IMR-90 (cell line): ENCODE measurements at regions not wholly inside any gene's neighbourhood (a gene's known extent, or its start where the extent isn't known, plus 50 kb on each side); places are given as distances from the start of the nearest gene placed in this dataset.

ENCODE experiments used
- ATAC-seq: fragments of 200-7000 bp; cut with Tn5 transposase; 2 replicates; pipeline ENCODE4 v1.9.1; 2020; ENCODE audit warnings: low read depth, mild to moderate bottlenecking, moderate library complexity
- BruUV-seq: library from RNA; stranded (reverse); fragments of 400-500 nt; replicated peaks from 2 replicates; lab custom pipeline; 2021; lab: Mats Ljungman, UMichigan
- CTCF ChIA-PET: fragments of 300-600 bp; formaldehyde crosslinking; extraction: SDS; loops from one replicate; lab custom pipeline; 2021; ENCODE audit warnings: antibody characterized with exemption; lab: Yijun Ruan, JAX
- POLR2A ChIA-PET: fragments of 300-600 bp; sonication (Branson Sonifier 250); formaldehyde crosslinking; loops from one replicate; lab custom pipeline; 2022; ENCODE audit warnings: antibody characterized with exemption; ENCODE audit not compliant: unreplicated experiment; lab: Charles Lee
- DNase-seq: peaks from one replicate; pipeline ENCODE4 v3.0.0; 2013
- H2AFZ ChIP-seq: replicated peaks from 2 replicates; pipeline ENCODE3; 2013; ENCODE audit warnings: low read length, mild to moderate bottlenecking; ENCODE audit not compliant: poor library complexity
- H2AK5ac ChIP-seq: 2 replicates; pipeline ENCODE4 v1.6.1; 2013; ENCODE audit warnings: low read depth, low read length, inconsistent platforms
- H2AK9ac ChIP-seq: replicated peaks from 2 replicates; pipeline ENCODE3; 2013; ENCODE audit warnings: mild to moderate bottlenecking, low read depth, low read length, moderate library complexity; ENCODE audit not compliant: poor library complexity
- H2BK120ac ChIP-seq: 2 replicates; pipeline ENCODE4 v1.6.1; 2013; ENCODE audit warnings: low read depth, low read length, inconsistent platforms
- H2BK15ac ChIP-seq: 3 replicates; pipeline ENCODE4 v1.6.1; 2013; ENCODE audit warnings: low read depth, low read length, inconsistent platforms
- H2BK20ac ChIP-seq: 2 replicates; pipeline ENCODE4 v1.6.1; 2013; ENCODE audit warnings: low read depth, mild to moderate bottlenecking, inconsistent platforms, low read length, moderate library complexity
- H2BK5ac ChIP-seq: 2 replicates; pipeline ENCODE4 v1.6.1; 2013; ENCODE audit warnings: mild to moderate bottlenecking, low read depth, low read length, inconsistent platforms; ENCODE audit not compliant: poor library complexity, severe bottlenecking
- H3K14ac ChIP-seq: replicated peaks from 2 replicates; pipeline ENCODE4 v1.6.1; 2013; ENCODE audit warnings: low read depth, low read length, inconsistent platforms
- H3K18ac ChIP-seq: 2 replicates; pipeline ENCODE4 v1.6.1; 2013; ENCODE audit warnings: low read depth, low read length, control low read depth
- H3K23ac ChIP-seq: 2 replicates; pipeline ENCODE4 v1.6.1; 2013; ENCODE audit warnings: low read depth, low read length, inconsistent platforms
- H3K27ac ChIP-seq: 2 replicates; pipeline ENCODE4 v1.5.1; 2013; ENCODE audit warnings: mild to moderate bottlenecking, control low read depth, low read length; ENCODE audit not compliant: insufficient read depth
- H3K27me3 ChIP-seq: 2 replicates; pipeline ENCODE4 v1.6.1; 2013; ENCODE audit warnings: low read length; ENCODE audit not compliant: control insufficient read depth, insufficient read depth
- H3K36me3 ChIP-seq: 2 replicates; pipeline ENCODE4 v1.6.1; 2013; ENCODE audit warnings: low read length, mixed read lengths; ENCODE audit not compliant: control insufficient read depth, insufficient read depth
- H3K4ac ChIP-seq: 2 replicates; pipeline ENCODE4 v1.6.1; 2013; ENCODE audit warnings: low read depth, low read length, inconsistent platforms
- H3K4me1 ChIP-seq: 2 replicates; pipeline ENCODE4 v1.6.1; 2013; ENCODE audit warnings: low read length, mixed read lengths; ENCODE audit not compliant: control insufficient read depth, insufficient read depth
- H3K4me2 ChIP-seq: 2 replicates; pipeline ENCODE4 v1.6.1; 2013; ENCODE audit warnings: low read depth, mild to moderate bottlenecking, control low read depth, low read length, moderate library complexity
- H3K4me3 ChIP-seq: 2 replicates; pipeline ENCODE4 v1.5.1; 2013; ENCODE audit warnings: low read depth, mild to moderate bottlenecking, control low read depth, low read length, moderate library complexity; ENCODE audit not compliant: insufficient read depth
- H3K56ac ChIP-seq: 2 replicates; pipeline ENCODE4 v1.6.1; 2013; ENCODE audit warnings: low read length, inconsistent platforms; ENCODE audit not compliant: insufficient read depth; ENCODE audit errors: extremely low read depth
- H3K79me1 ChIP-seq, 2 experiments: 2 replicates each; pipeline ENCODE4 v1.6.1; 2013; ENCODE audit warnings: low read length in 2 of 2, inconsistent platforms in 1 of 2, low read depth in 1 of 2
- H3K9ac ChIP-seq: 2 replicates; pipeline ENCODE4 v1.6.1; 2013; ENCODE audit warnings: low read depth, low read length, control low read depth
- H3K9me1 ChIP-seq: 2 replicates; pipeline ENCODE4 v1.6.1; 2013; ENCODE audit warnings: low read length, inconsistent platforms; ENCODE audit not compliant: insufficient read depth
- H3K9me3 ChIP-seq: 2 replicates; pipeline ENCODE4 v1.6.1; 2013; ENCODE audit warnings: low read length; ENCODE audit not compliant: control insufficient read depth, insufficient read depth
- H4K20me1 ChIP-seq: 2 replicates; pipeline ENCODE4 v1.6.1; 2013; ENCODE audit warnings: low read length, inconsistent platforms; ENCODE audit not compliant: insufficient read depth
- H4K5ac ChIP-seq: 2 replicates; pipeline ENCODE4 v1.6.1; 2013; ENCODE audit warnings: mild to moderate bottlenecking, low read depth, low read length, control low read depth
- H4K8ac ChIP-seq, 2 experiments: 2 replicates each; pipeline ENCODE4 v1.6.1; 2013; ENCODE audit warnings: low read depth in 2 of 2, low read length in 2 of 2, control low read depth in 1 of 2, inconsistent platforms in 1 of 2
- H4K91ac ChIP-seq: 2 replicates; pipeline ENCODE4 v1.6.1; 2013; ENCODE audit warnings: low read depth, low read length, inconsistent platforms; ENCODE audit not compliant: insufficient read depth
- BHLHE40 ChIP-seq: fragments of 150-350 bp; IDR thresholded peaks from 2 replicates; pipeline ENCODE4 v1.6.1; 2016; ENCODE audit warnings: mild to moderate bottlenecking, low read depth, low read length
- CEBPB ChIP-seq: IDR thresholded peaks from 2 replicates; pipeline ENCODE4 v1.6.1; 2012; ENCODE audit warnings: low read depth, low read length, improper control_type of control experiment
- CHD1 ChIP-seq: IDR thresholded peaks from 2 replicates; pipeline ENCODE4 v1.6.1; 2012; ENCODE audit warnings: low read depth, low read length, improper control_type of control experiment
- FOS ChIP-seq: fragments of 150-350 bp; IDR thresholded peaks from 2 replicates; pipeline ENCODE4 v1.6.1; 2016; ENCODE audit warnings: low read depth, low read length
- MAFK ChIP-seq: IDR thresholded peaks from 2 replicates; pipeline ENCODE4 v1.6.1; 2012; ENCODE audit warnings: low read depth, low read length, improper control_type of control experiment
- MAZ ChIP-seq: IDR thresholded peaks from 2 replicates; pipeline ENCODE4 v1.6.1; 2012; ENCODE audit warnings: low read depth, mild to moderate bottlenecking, low read length, improper control_type of control experiment, moderate library complexity, borderline replicate concordance
- MXI1 ChIP-seq: IDR thresholded peaks from 2 replicates; pipeline ENCODE4 v1.6.1; 2012; ENCODE audit warnings: low read depth, mild to moderate bottlenecking, low read length, moderate library complexity, borderline replicate concordance
- NFE2L2 ChIP-seq: fragments of 150-350 bp; IDR thresholded peaks from 2 replicates; pipeline ENCODE4 v1.6.1; 2016; ENCODE audit warnings: low read depth, mild to moderate bottlenecking, low read length
- POLR2A ChIP-seq: IDR thresholded peaks from 2 replicates; pipeline ENCODE4 v1.6.1; 2012; ENCODE audit warnings: mild to moderate bottlenecking, low read depth, low read length
- RAD21 ChIP-seq: IDR thresholded peaks from 2 replicates; pipeline ENCODE4 v1.6.1; 2012; ENCODE audit warnings: low read length, improper control_type of control experiment
- RCOR1 ChIP-seq: IDR thresholded peaks from 2 replicates; pipeline ENCODE4 v1.6.1; 2012; ENCODE audit warnings: mild to moderate bottlenecking, low read length, improper control_type of control experiment; ENCODE audit not compliant: insufficient replicate concordance
- RFX5 ChIP-seq: IDR thresholded peaks from 2 replicates; pipeline ENCODE4 v1.8.0; 2012; ENCODE audit warnings: low read depth, mild to moderate bottlenecking, low read length, moderate library complexity
- SMC3 ChIP-seq: fragments of 150-350 bp; IDR thresholded peaks from 2 replicates; pipeline ENCODE4 v1.6.1; 2016; ENCODE audit warnings: low read depth, mild to moderate bottlenecking, antibody characterized with exemption, low read length, moderate library complexity
- dilution Hi-C: fragments of 300-500 bp; cut with HindIII; formaldehyde crosslinking; loops from one replicate; pipeline ENCODE4 v1.14.3; 2018; ENCODE audit warnings: low sequenced_read_pairs; ENCODE audit not compliant: unreplicated experiment
- in situ Hi-C: fragments of 300-500 bp; cut with MboI; formaldehyde crosslinking; loops from 3 replicates; pipeline ENCODE4 v1.14.3; 2019; ENCODE audit warnings: low sequenced_read_pairs, inconsistent platforms, mixed read lengths
- intact Hi-C: fragments of 100-400 bp; cut with micrococcal nuclease; formaldehyde crosslinking; loops from 2 replicates; pipeline ENCODE4 v1.10.0; 2022
- TF ChIP-seq, protein P1 (sequence below): fragments of 150-350 bp; IDR thresholded peaks from 2 replicates; pipeline ENCODE4 v1.6.1; 2017; ENCODE audit warnings: mild to moderate bottlenecking, antibody characterized with exemption, low read length, low read depth
- TF ChIP-seq, protein P2 (sequence below): conservative IDR thresholded peaks from 2 replicates; pipeline ENCODE4 v1.5.1; 2012; ENCODE audit warnings: mild to moderate bottlenecking, low read depth, low read length, improper control_type of control experiment
- TF ChIP-seq, protein P3 (sequence below): fragments of 150-350 bp; IDR thresholded peaks from 2 replicates; pipeline ENCODE4 v1.6.1; 2016; ENCODE audit warnings: low read depth, mild to moderate bottlenecking, low read length, moderate library complexity, borderline replicate concordance

DNA sequence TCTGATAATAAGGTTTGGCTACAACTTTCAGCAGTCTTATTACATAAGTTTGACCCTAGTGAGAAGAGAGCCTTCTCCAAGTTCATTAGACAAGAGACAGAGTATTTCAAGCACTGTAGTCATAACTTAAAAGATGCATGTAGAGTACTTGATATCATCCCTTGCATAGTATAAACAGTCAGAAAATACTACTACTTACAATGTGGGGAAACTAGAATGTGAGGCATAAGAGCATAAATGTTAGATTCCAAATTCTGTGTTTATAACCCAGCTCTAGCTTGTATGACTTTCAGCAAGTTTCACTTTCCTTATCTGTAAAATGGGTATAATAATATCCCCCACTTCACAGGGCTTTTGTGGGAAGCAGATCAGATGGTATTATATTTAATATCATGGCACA is 56.8 kb upstream of the TMEM200A start:
- H4K91ac ChIP-seq: no peak overlapping the region
- dilution Hi-C loops (no loop called here), intact Hi-C loops (no loop called here), in situ Hi-C loops (no loop called here)
- POLR2A ChIA-PET: no interaction called here
- peaks cover 3% of the 10 kb centered on the region; the same call in 1 of the 2 replicates for H3K4me1 ChIP-seq
- peaks cover 0 to 3% of the 10 kb centered on the region in 2 experiments; a peak in 1 of 4 replicates for H3K79me1 ChIP-seq
- H4K5ac ChIP-seq: no peak overlapping the region
- peaks cover 2% of the 10 kb centered on the region; the same call in 1 of the 2 replicates for H3K9me1 ChIP-seq
- H3K56ac ChIP-seq: no peak overlapping the region
- H3K36me3 ChIP-seq: no peaks in the 10 kb centered on the region
- CTCF ChIA-PET: no interaction called here
- H4K20me1 ChIP-seq: no peaks in the 10 kb centered on the region
- no TSS peak for BruUV-seq
- H4K8ac ChIP-seq: no peak overlapping the region
- H2BK20ac ChIP-seq: peak overlapping the region; percentile 39; the same call in 1 of the 2 replicates
- no peak overlapping the region for H3K14ac ChIP-seq
- H3K23ac ChIP-seq: no peak overlapping the region
- no peak overlapping the region for H2AFZ ChIP-seq
- H3K27me3 ChIP-seq: no peaks in the 10 kb centered on the region
- H2BK5ac ChIP-seq: no peak overlapping the region
- ATAC-seq (no peak), DNase-seq (no peak)
- H2BK120ac ChIP-seq: peak overlapping the region; percentile 37
- H2BK15ac ChIP-seq: no peak overlapping the region
- H3K4ac ChIP-seq: no peak overlapping the region
- H3K9ac ChIP-seq: no peak overlapping the region
- H2AK5ac ChIP-seq: no peak overlapping the region
- TF ChIP-seq, protein P1, sequence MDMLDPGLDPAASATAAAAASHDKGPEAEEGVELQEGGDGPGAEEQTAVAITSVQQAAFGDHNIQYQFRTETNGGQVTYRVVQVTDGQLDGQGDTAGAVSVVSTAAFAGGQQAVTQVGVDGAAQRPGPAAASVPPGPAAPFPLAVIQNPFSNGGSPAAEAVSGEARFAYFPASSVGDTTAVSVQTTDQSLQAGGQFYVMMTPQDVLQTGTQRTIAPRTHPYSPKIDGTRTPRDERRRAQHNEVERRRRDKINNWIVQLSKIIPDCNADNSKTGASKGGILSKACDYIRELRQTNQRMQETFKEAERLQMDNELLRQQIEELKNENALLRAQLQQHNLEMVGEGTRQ: no peak
- TF ChIP-seq FOS (no peak), RCOR1 (no peak), RFX5 (no peak), MXI1 (no peak), CHD1 (no peak), MAFK (no peak), CEBPB (no peak), RAD21 (no peak), BHLHE40 (no peak), SMC3 (no peak), POLR2A (no peak), NFE2L2 (no peak), MAZ (no peak)
- TF ChIP-seq, protein P2, sequence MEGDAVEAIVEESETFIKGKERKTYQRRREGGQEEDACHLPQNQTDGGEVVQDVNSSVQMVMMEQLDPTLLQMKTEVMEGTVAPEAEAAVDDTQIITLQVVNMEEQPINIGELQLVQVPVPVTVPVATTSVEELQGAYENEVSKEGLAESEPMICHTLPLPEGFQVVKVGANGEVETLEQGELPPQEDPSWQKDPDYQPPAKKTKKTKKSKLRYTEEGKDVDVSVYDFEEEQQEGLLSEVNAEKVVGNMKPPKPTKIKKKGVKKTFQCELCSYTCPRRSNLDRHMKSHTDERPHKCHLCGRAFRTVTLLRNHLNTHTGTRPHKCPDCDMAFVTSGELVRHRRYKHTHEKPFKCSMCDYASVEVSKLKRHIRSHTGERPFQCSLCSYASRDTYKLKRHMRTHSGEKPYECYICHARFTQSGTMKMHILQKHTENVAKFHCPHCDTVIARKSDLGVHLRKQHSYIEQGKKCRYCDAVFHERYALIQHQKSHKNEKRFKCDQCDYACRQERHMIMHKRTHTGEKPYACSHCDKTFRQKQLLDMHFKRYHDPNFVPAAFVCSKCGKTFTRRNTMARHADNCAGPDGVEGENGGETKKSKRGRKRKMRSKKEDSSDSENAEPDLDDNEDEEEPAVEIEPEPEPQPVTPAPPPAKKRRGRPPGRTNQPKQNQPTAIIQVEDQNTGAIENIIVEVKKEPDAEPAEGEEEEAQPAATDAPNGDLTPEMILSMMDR: no peak
- TF ChIP-seq, protein P3, sequence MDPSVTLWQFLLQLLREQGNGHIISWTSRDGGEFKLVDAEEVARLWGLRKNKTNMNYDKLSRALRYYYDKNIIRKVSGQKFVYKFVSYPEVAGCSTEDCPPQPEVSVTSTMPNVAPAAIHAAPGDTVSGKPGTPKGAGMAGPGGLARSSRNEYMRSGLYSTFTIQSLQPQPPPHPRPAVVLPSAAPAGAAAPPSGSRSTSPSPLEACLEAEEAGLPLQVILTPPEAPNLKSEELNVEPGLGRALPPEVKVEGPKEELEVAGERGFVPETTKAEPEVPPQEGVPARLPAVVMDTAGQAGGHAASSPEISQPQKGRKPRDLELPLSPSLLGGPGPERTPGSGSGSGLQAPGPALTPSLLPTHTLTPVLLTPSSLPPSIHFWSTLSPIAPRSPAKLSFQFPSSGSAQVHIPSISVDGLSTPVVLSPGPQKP: no peak
- H2AK9ac ChIP-seq: no peak overlapping the region
- no peak overlapping the region for H3K18ac ChIP-seq
- no peaks in the 10 kb centered on the region for H3K9me3 ChIP-seq
- no peak overlapping the region for H3K4me3 ChIP-seq
- H3K4me2 ChIP-seq: no peak overlapping the region
- H3K27ac ChIP-seq: no peak overlapping the region
